Renal cortical epithelial cell (primary cell): ENCODE measurements at regions not wholly inside any gene's neighbourhood (a gene's known extent, or its start where the extent isn't known, plus 50 kb on each side); places are given as distances from the start of the nearest gene placed in this dataset.

ENCODE experiments used
- DNase-seq: peaks from one replicate; pipeline ENCODE4 v3.0.0-alpha.2; 2011; ENCODE audit warnings: low read depth

- DNase-seq, result peak; percentile 39
Measured at GRCh38 chr3:170753421-170754310, 116.3 kb downstream of the RPL22L1 start.

- DNase-seq, result peak; percentile 76
Measured at GRCh38 chr3:170752571-170753155, 117.3 kb downstream of the RPL22L1 start.

GRCh38 chr3:170751899-170752293, 118.1 kb downstream of the RPL22L1 start:
- no peak for DNase-seq

GRCh38 chr3:170751083-170751898, 118.7 kb downstream of the RPL22L1 start:
- DNase-seq, result peak; percentile 96

GRCh38 chr3:170750478-170750830, 119.5 kb downstream of the RPL22L1 start:
- DNase-seq, result no peak

GRCh38 chr3:170749765-170750477, 120.1 kb downstream of the RPL22L1 start:
- DNase-seq, result no peak

- no peak for DNase-seq
Measured at GRCh38 chr3:170749185-170749584, 120.8 kb downstream of the RPL22L1 start.

- DNase-seq, result no peak
Measured at GRCh38 chr3:170746175-170746942, 123.6 kb downstream of the RPL22L1 start.

- peak; percentile 95 for DNase-seq
Measured at GRCh38 chr3:170745211-170745718, 124.7 kb downstream of the RPL22L1 start.

- peak; percentile 81 for DNase-seq
Measured at GRCh38 chr3:170741756-170742529, 128.1 kb downstream of the RPL22L1 start.

GRCh38 chr3:170740726-170741591, 129.0 kb downstream of the RPL22L1 start:
- peak; percentile 83 for DNase-seq

- no peak for DNase-seq
Measured at GRCh38 chr3:170740285-170740684, 129.7 kb downstream of the RPL22L1 start.

GRCh38 chr3:170739410-170739809, 130.6 kb downstream of the RPL22L1 start:
- no peak for DNase-seq

- DNase-seq, result no peak
Measured at GRCh38 chr3:170738766-170739165, 131.2 kb downstream of the RPL22L1 start.

GRCh38 chr3:170737498-170738162, 132.4 kb downstream of the RPL22L1 start:
- no peak for DNase-seq

GRCh38 chr3:170735821-170736220, 134.2 kb downstream of the RPL22L1 start:
- DNase-seq, result no peak

GRCh38 chr3:170734735-170735065, 135.3 kb downstream of the RPL22L1 start:
- no peak for DNase-seq

- DNase-seq, result no peak
Measured at GRCh38 chr3:170734043-170734734, 135.8 kb downstream of the RPL22L1 start.
